GM12891 (cell line): ENCODE measurements at regions not wholly inside any gene's neighbourhood (a gene's known extent, or its start where the extent isn't known, plus 50 kb on each side); places are given as distances from the start of the nearest gene placed in this dataset.

Experiments
- POLR2A ChIP-seq: IDR thresholded peaks from 2 replicates; pipeline ENCODE4 v1.6.1; 2011; ENCODE audit warnings: low read depth, low read length, control low read depth
- POLR2AphosphoS5 ChIP-seq: IDR thresholded peaks from 2 replicates; pipeline ENCODE4 v1.6.1; 2011; ENCODE audit warnings: low read depth, low read length, control low read depth
- POU2F2 ChIP-seq: IDR thresholded peaks from 2 replicates; pipeline ENCODE4 v1.6.1; 2011; ENCODE audit warnings: low read depth, mild to moderate bottlenecking, control low read depth, low read length, moderate library complexity
- TAF1 ChIP-seq: IDR thresholded peaks from 2 replicates; pipeline ENCODE4 v1.6.1; 2011; ENCODE audit warnings: low read depth, low read length, control low read depth

GRCh38 chr13:97640268-97640667 is 206.3 kb downstream of the RAP2A start:
- TF ChIP-seq POLR2AphosphoS5, result no peak
- TF ChIP-seq POLR2A, result no peak
- TF ChIP-seq TAF1, result no peak
- TF ChIP-seq POU2F2, result no peak
